Endothelial cell of umbilical vein (primary cell): ENCODE measurements at regions not wholly inside any gene's neighbourhood (a gene's known extent, or its start where the extent isn't known, plus 50 kb on each side); places are given as distances from the start of the nearest gene placed in this dataset.

Experiments used
- BruUV-seq: library from RNA; stranded (reverse); fragments of 400-500 nt; replicated peaks from 2 replicates; lab custom pipeline; 2021; lab: Mats Ljungman, UMichigan
- CTCF ChIA-PET: fragments of 300-600, 350-600 bp; sonication (Branson Sonifier 250); formaldehyde crosslinking; loops from one replicate; lab custom pipeline; 2021; ENCODE audit warnings: antibody characterized with exemption, inconsistent platforms; lab: Charles Lee
- POLR2A ChIA-PET: fragments of 300-600, 350-600 bp; sonication (Branson Sonifier 250); formaldehyde crosslinking; loops from one replicate; lab custom pipeline; 2021; ENCODE audit warnings: antibody characterized with exemption, inconsistent platforms; lab: Charles Lee
- DNase-seq: peaks from one replicate; pipeline ENCODE4 v3.0.0-alpha.2; 2011; ENCODE audit warnings: low read depth, low spot score
- FAIRE-seq: peaks from 2 replicates; lab custom pipeline; 2011; peaks lifted over from hg19 to GRCh38; lab: Jason Lieb, UNC
- H2AFZ ChIP-seq: 2 replicates; pipeline ENCODE4 v1.6.0; 2012; ENCODE audit warnings: low read depth, low read length, control low read depth, inconsistent platforms
- H3K27ac ChIP-seq: 2 replicates; pipeline ENCODE4 v1.5.1; 2011; ENCODE audit warnings: low read depth, mild to moderate bottlenecking, control low read depth, low read length, moderate library complexity; ENCODE audit not compliant: insufficient read depth
- H3K27me3 ChIP-seq, 2 experiments: 2 replicates each; pipeline versions ENCODE4 v1.6.0 to v1.6.1; 2011; ENCODE audit warnings: low read length in 2 of 2, mixed read lengths in 1 of 2; ENCODE audit not compliant: control insufficient read depth in 2 of 2, insufficient read depth in 2 of 2
- H3K36me3 ChIP-seq, 2 experiments: 2 replicates in 1 of 2; 3 replicates in 1 of 2; pipeline ENCODE4 v1.5.1; 2011; ENCODE audit warnings: low read length in 2 of 2, mild to moderate bottlenecking in 1 of 2, moderate library complexity in 1 of 2; ENCODE audit not compliant: control insufficient read depth in 2 of 2, insufficient read depth in 2 of 2; ENCODE audit errors: extremely low read depth in 1 of 2
- H3K4me1 ChIP-seq: 3 replicates; pipeline ENCODE4 v1.5.1; 2011; ENCODE audit warnings: mild to moderate bottlenecking, low read length; ENCODE audit not compliant: control insufficient read depth, insufficient read depth; ENCODE audit errors: extremely low read depth
- H3K4me2 ChIP-seq: 2 replicates; pipeline ENCODE4 v1.6.1; 2011; ENCODE audit warnings: low read length, control low read depth, mixed read lengths; ENCODE audit not compliant: insufficient read depth
- H3K4me3 ChIP-seq, 3 experiments: fragments of 200-600 bp in 1 of 3; sonication (generic), shearing (Covaris generic) in 1 of 3; replicated peaks in 1 of 3; 2 replicates each; pipeline ENCODE4 v1.5.1; 2011 to 2016; ENCODE audit warnings: control low read depth in 3 of 3, low read length in 3 of 3, mild to moderate bottlenecking in 2 of 3, inconsistent platforms in 1 of 3, low read depth in 1 of 3, moderate library complexity in 1 of 3; ENCODE audit not compliant: insufficient read depth in 1 of 3
- H3K79me2 ChIP-seq: 2 replicates; pipeline ENCODE4 v1.6.0; 2012; ENCODE audit warnings: low read length, inconsistent platforms; ENCODE audit not compliant: control insufficient read depth, insufficient read depth
- H3K9ac ChIP-seq: replicated peaks from 2 replicates; pipeline ENCODE3; 2011; ENCODE audit warnings: low read length, control low read depth; ENCODE audit not compliant: insufficient read depth; ENCODE audit errors: extremely low read depth
- H3K9me1 ChIP-seq: replicated peaks from 3 replicates; pipeline ENCODE4 v1.6.0; 2011; ENCODE audit warnings: mild to moderate bottlenecking, low read length; ENCODE audit not compliant: control insufficient read depth, insufficient read depth; ENCODE audit errors: extremely low read depth
- H3K9me3 ChIP-seq: replicated peaks from 2 replicates; pipeline ENCODE4 v1.5.1; 2012; ENCODE audit warnings: low read length, inconsistent platforms; ENCODE audit not compliant: control insufficient read depth, insufficient read depth
- H4K20me1 ChIP-seq: replicated peaks from 2 replicates; pipeline ENCODE3; 2011; ENCODE audit warnings: mild to moderate bottlenecking, low read length; ENCODE audit not compliant: control insufficient read depth, insufficient read depth; ENCODE audit errors: extremely low read depth
- EZH2 ChIP-seq: IDR thresholded peaks from 2 replicates; pipeline ENCODE4 v1.6.1; 2012; ENCODE audit warnings: borderline replicate concordance, low read depth, mild to moderate bottlenecking, moderate library complexity, low read length, inconsistent platforms; ENCODE audit not compliant: severe bottlenecking
- FOS ChIP-seq: IDR thresholded peaks from 2 replicates; pipeline ENCODE4 v1.6.1; 2011; ENCODE audit warnings: mild to moderate bottlenecking, low read length, moderate library complexity, borderline replicate concordance; ENCODE audit not compliant: insufficient read depth
- GATA2 ChIP-seq: IDR thresholded peaks from 2 replicates; pipeline ENCODE4 v1.7.0; 2011; ENCODE audit warnings: low read depth, mild to moderate bottlenecking, moderate library complexity, mixed read lengths, low read length; ENCODE audit not compliant: insufficient read length, insufficient read depth
- JUN ChIP-seq: IDR thresholded peaks from 2 replicates; pipeline ENCODE4 v1.6.1; 2011; ENCODE audit warnings: borderline replicate concordance, low read depth; ENCODE audit not compliant: insufficient read length, insufficient read depth
- MYC ChIP-seq: IDR thresholded peaks from one replicate; pipeline ENCODE4 v1.6.1; 2011; ENCODE audit warnings: mild to moderate bottlenecking, low read depth, low read length
- POLR2A ChIP-seq: IDR thresholded peaks from 2 replicates; pipeline ENCODE4 v1.6.1; 2012; ENCODE audit warnings: low read depth, mild to moderate bottlenecking, control low read depth, low read length
- POLR2AphosphoS5 ChIP-seq: IDR thresholded peaks from 2 replicates; pipeline ENCODE4 v1.6.1; 2012; ENCODE audit warnings: low read depth, mild to moderate bottlenecking, control low read depth, low read length, moderate library complexity; ENCODE audit not compliant: insufficient read depth
- dilution Hi-C: fragments of 300-500 bp; cut with MboI; formaldehyde crosslinking; loops from one replicate; pipeline ENCODE4 v1.15.0; 2019; ENCODE audit warnings: low sequenced_read_pairs; ENCODE audit not compliant: extremely low pct_ligation_motif_present
- intact Hi-C: fragments of 100-400 bp; cut with micrococcal nuclease; formaldehyde crosslinking; loops from one replicate; pipeline ENCODE4 v1.10.0; 2022
- TF ChIP-seq, protein P1 (sequence below): IDR thresholded peaks from 2 replicates; pipeline ENCODE4 v1.6.1; 2011; ENCODE audit not compliant: insufficient read depth, insufficient read length
- TF ChIP-seq, protein P2 (sequence below), 2 donors: IDR thresholded peaks; 1 replicate in 1 of 2; 2 replicates in 1 of 2; pipeline ENCODE4 v1.5.1; 2011; ENCODE audit warnings: low read length in 2 of 2, mild to moderate bottlenecking in 2 of 2, moderate library complexity in 2 of 2, control low read depth in 1 of 2, inconsistent platforms in 1 of 2, low read depth in 1 of 2; ENCODE audit not compliant: insufficient read depth in 1 of 2; ENCODE audit errors: extremely low read depth in 1 of 2

DNA sequence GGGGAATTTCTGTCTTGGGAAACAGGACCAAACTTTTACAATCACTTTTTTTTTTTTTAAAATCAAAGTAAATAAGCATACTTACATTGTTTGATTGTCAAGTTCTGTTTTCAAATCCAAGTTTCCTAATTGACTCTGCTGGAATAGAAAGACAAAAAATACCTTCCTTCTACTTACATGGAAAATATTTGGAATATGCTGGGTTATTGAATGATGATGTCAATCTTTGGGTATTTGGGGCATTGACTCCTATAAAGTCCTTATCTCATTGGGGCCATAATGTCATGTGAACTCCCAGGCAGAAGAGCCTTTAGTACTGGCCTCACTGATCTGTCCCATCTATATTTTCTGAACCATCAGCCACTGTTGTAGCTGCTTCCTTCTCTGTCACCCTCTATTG, 122.6 kb upstream of the NOX3 start:
- ChIA-PET POLR2A (no interaction called here), CTCF (interaction anchor here (1.6 kb wide), 1 partner anchor 9 kb away, joined by 3 read pairs; no protein-coding TSS in a partner anchor)
- no peaks in the 10 kb centered on the region for H3K36me3 ChIP-seq
- no peaks in the 10 kb centered on the region for H3K79me2 ChIP-seq
- no peak overlapping the region for H3K4me2 ChIP-seq
- dilution Hi-C loops = no loop called here
- FAIRE-seq (no peak), DNase-seq (no peak)
- no peaks in the 10 kb centered on the region for H3K9me1 ChIP-seq
- no peaks in the 10 kb centered on the region for H3K4me1 ChIP-seq
- H3K4me3 ChIP-seq = no peak overlapping the region
- H3K27ac ChIP-seq = no peak overlapping the region
- H2AFZ ChIP-seq = no peak overlapping the region
- intact Hi-C loops = no loop called here
- H3K9me3 ChIP-seq = no peaks in the 10 kb centered on the region
- no peaks in the 10 kb centered on the region for H4K20me1 ChIP-seq
- BruUV-seq = no TSS peak
- TF ChIP-seq, protein P1, sequence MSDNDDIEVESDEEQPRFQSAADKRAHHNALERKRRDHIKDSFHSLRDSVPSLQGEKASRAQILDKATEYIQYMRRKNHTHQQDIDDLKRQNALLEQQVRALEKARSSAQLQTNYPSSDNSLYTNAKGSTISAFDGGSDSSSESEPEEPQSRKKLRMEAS = no peak
- no peak for TF ChIP-seq FOS
- TF ChIP-seq EZH2 = no peak
- TF ChIP-seq, protein P2, sequence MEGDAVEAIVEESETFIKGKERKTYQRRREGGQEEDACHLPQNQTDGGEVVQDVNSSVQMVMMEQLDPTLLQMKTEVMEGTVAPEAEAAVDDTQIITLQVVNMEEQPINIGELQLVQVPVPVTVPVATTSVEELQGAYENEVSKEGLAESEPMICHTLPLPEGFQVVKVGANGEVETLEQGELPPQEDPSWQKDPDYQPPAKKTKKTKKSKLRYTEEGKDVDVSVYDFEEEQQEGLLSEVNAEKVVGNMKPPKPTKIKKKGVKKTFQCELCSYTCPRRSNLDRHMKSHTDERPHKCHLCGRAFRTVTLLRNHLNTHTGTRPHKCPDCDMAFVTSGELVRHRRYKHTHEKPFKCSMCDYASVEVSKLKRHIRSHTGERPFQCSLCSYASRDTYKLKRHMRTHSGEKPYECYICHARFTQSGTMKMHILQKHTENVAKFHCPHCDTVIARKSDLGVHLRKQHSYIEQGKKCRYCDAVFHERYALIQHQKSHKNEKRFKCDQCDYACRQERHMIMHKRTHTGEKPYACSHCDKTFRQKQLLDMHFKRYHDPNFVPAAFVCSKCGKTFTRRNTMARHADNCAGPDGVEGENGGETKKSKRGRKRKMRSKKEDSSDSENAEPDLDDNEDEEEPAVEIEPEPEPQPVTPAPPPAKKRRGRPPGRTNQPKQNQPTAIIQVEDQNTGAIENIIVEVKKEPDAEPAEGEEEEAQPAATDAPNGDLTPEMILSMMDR (IDR thresholded peaks at IDR 0.05; ENCODE audit: extremely low read depth in 1 of 2, insufficient read depth in 1 of 2, low read depth in 1 of 2, low read length in 2 of 2) = no peak
- TF ChIP-seq GATA2 = no peak
- no peak for TF ChIP-seq POLR2A
- TF ChIP-seq JUN = no peak
- TF ChIP-seq MYC = no peak
- no peak for TF ChIP-seq POLR2AphosphoS5
- no peaks in the 10 kb centered on the region for H3K27me3 ChIP-seq
- no peak overlapping the region for H3K9ac ChIP-seq
